ENCODE measurements at regions not wholly inside any gene's neighbourhood (a gene's known extent, or its start where the extent isn't known, plus 50 kb on each side); places are given as distances from the start of the nearest gene placed in this dataset.

GRCh38 chr7:42997611-42998010, 65.4 kb downstream of the MRPL32 start:
- no peak for DNase-seq (ENCODE audit: low spot score)
- no peaks in the 10 kb centered on the region for H3K4me1 ChIP-seq (ENCODE audit: insufficient read depth, poor library complexity, severe bottlenecking)
- no peak overlapping the region for H3K4me3 ChIP-seq (ENCODE audit: severe bottlenecking)
- TF ChIP-seq CTCF (IDR thresholded peaks at IDR 0.05; ENCODE audit: poor library complexity, severe bottlenecking): no peak
- ATAC-seq (ENCODE audit: low read depth): no peak
- no peaks in the 10 kb centered on the region for H3K27me3 ChIP-seq (ENCODE audit: insufficient read depth, poor library complexity, severe bottlenecking)
- H3K9me3 ChIP-seq (ENCODE audit: severe bottlenecking): no peaks in the 10 kb centered on the region
- H3K27ac ChIP-seq (ENCODE audit: poor library complexity, severe bottlenecking): no peak overlapping the region
- no peaks in the 10 kb centered on the region for H3K36me3 ChIP-seq (ENCODE audit: low read depth)

- Histone ChIP-seq H3K4me1 (ENCODE audit: insufficient read depth, poor library complexity, severe bottlenecking) (no peaks in the 10 kb centered on the region), H3K36me3 (ENCODE audit: low read depth) (no peaks in the 10 kb centered on the region), H3K9me3 (ENCODE audit: severe bottlenecking) (no peaks in the 10 kb centered on the region), H3K4me3 (ENCODE audit: severe bottlenecking) (no peak overlapping the region), H3K27ac (ENCODE audit: poor library complexity, severe bottlenecking) (no peak overlapping the region), H3K27me3 (ENCODE audit: insufficient read depth, poor library complexity, severe bottlenecking) (no peaks in the 10 kb centered on the region)
- no peak for TF ChIP-seq CTCF (IDR thresholded peaks at IDR 0.05; ENCODE audit: poor library complexity, severe bottlenecking)
- ATAC-seq (ENCODE audit: low read depth) (no peak), DNase-seq (ENCODE audit: low spot score) (no peak)
Observed at GRCh38 chr7:43004082-43004481, 71.9 kb downstream of the MRPL32 start.

GRCh38 chr7:43006008-43006407, 73.8 kb downstream of the MRPL32 start:
- Histone ChIP-seq H3K9me3 (ENCODE audit: severe bottlenecking) (no peaks in the 10 kb centered on the region), H3K27me3 (ENCODE audit: insufficient read depth, poor library complexity, severe bottlenecking) (no peaks in the 10 kb centered on the region), H3K4me3 (ENCODE audit: severe bottlenecking) (no peak overlapping the region), H3K4me1 (ENCODE audit: insufficient read depth, poor library complexity, severe bottlenecking) (no peaks in the 10 kb centered on the region), H3K27ac (ENCODE audit: poor library complexity, severe bottlenecking) (no peak overlapping the region), H3K36me3 (ENCODE audit: low read depth) (no peaks in the 10 kb centered on the region)
- ATAC-seq (ENCODE audit: low read depth) (no peak), DNase-seq (ENCODE audit: low spot score) (no peak)
- no peak for TF ChIP-seq CTCF (IDR thresholded peaks at IDR 0.05; ENCODE audit: poor library complexity, severe bottlenecking)

GRCh38 chr7:43010061-43010460, 77.9 kb downstream of the MRPL32 start:
- Histone ChIP-seq H3K36me3 (ENCODE audit: low read depth) (no peaks in the 10 kb centered on the region), H3K27me3 (ENCODE audit: insufficient read depth, poor library complexity, severe bottlenecking) (no peaks in the 10 kb centered on the region), H3K4me1 (ENCODE audit: insufficient read depth, poor library complexity, severe bottlenecking) (no peaks in the 10 kb centered on the region), H3K4me3 (ENCODE audit: severe bottlenecking) (no peak overlapping the region), H3K27ac (ENCODE audit: poor library complexity, severe bottlenecking) (no peak overlapping the region), H3K9me3 (ENCODE audit: severe bottlenecking) (no peaks in the 10 kb centered on the region)
- ATAC-seq (ENCODE audit: low read depth): no peak
- no peak for DNase-seq (ENCODE audit: low spot score)
- no peak for TF ChIP-seq CTCF (IDR thresholded peaks at IDR 0.05; ENCODE audit: poor library complexity, severe bottlenecking)

- Histone ChIP-seq H3K27ac (ENCODE audit: poor library complexity, severe bottlenecking) (no peak overlapping the region), H3K36me3 (ENCODE audit: low read depth) (no peaks in the 10 kb centered on the region), H3K4me3 (ENCODE audit: severe bottlenecking) (no peak overlapping the region), H3K4me1 (ENCODE audit: insufficient read depth, poor library complexity, severe bottlenecking) (no peaks in the 10 kb centered on the region), H3K9me3 (ENCODE audit: severe bottlenecking) (no peaks in the 10 kb centered on the region), H3K27me3 (ENCODE audit: insufficient read depth, poor library complexity, severe bottlenecking) (no peaks in the 10 kb centered on the region)
- TF ChIP-seq CTCF (IDR thresholded peaks at IDR 0.05; ENCODE audit: poor library complexity, severe bottlenecking): no peak
- DNase-seq (ENCODE audit: low spot score) (no peak), ATAC-seq (ENCODE audit: low read depth) (no peak)
Observed at GRCh38 chr7:43011879-43012278, 79.7 kb downstream of the MRPL32 start.
